ENCODE measurements at regions not wholly inside any gene's neighbourhood (a gene's known extent, or its start where the extent isn't known, plus 50 kb on each side); places are given as distances from the start of the nearest gene placed in this dataset.

GRCh38 chr9:110048403-110048975 is 159.5 kb downstream of the C9orf152 start:
- H3K4me1 Mint-ChIP-seq = peaks cover 39% of the 10 kb centered on the region in 2 donors
- H3K4me1 ChIP-seq (ENCODE audit: control insufficient read depth, insufficient read depth, low read length) = peaks cover 31% of the 10 kb centered on the region
- under 1% methylated on average over 37 of the region's 42 CpGs for WGBS (ENCODE audit: insufficient coverage)
- H3K9me3 ChIP-seq (ENCODE audit: control insufficient read depth, insufficient read depth, low read length) = no peaks in the 10 kb centered on the region
- peak; percentile 34 to 86 for DNase-seq
- no peak for TF ChIP-seq CTCF (IDR thresholded peaks at IDR 0.05)
- peak overlapping the region in 1 of 2 donors; percentile 41 for H3K27ac Mint-ChIP-seq
- H3K4me3 Mint-ChIP-seq = peak overlapping the region; percentile 89
- intact Hi-C loops (cut with micrococcal nuclease) = no loop called here
- ATAC-seq = peak; percentile 92 to 94 (median 93)
- no peaks in the 10 kb centered on the region for H3K36me3 Mint-ChIP-seq
- H3K9me3 Mint-ChIP-seq = no peaks in the 10 kb centered on the region
- H3K4me3 ChIP-seq (ENCODE audit: low read length) = peak overlapping the region; percentile 64
- H3K36me3 ChIP-seq (ENCODE audit: control insufficient read depth, insufficient read depth, low read length) = no peaks in the 10 kb centered on the region
- H3K27ac ChIP-seq (ENCODE audit: low read length) = no peak overlapping the region
- H3K27me3 Mint-ChIP-seq (ENCODE audit: low read depth in 2 of 2) = peaks cover 21 to 34% of the 10 kb centered on the region in 2 donors
- H3K27me3 ChIP-seq (ENCODE audit: control insufficient read depth, insufficient read depth, low read length) = no peaks in the 10 kb centered on the region

- H3K27me3 Mint-ChIP-seq (ENCODE audit: low read depth in 2 of 2) = peaks cover 21 to 34% of the 10 kb centered on the region in 2 donors
- no peaks in the 10 kb centered on the region for H3K9me3 ChIP-seq (ENCODE audit: control insufficient read depth, insufficient read depth, low read length)
- H3K27me3 ChIP-seq (ENCODE audit: control insufficient read depth, insufficient read depth, low read length) = no peaks in the 10 kb centered on the region
- peaks cover 31% of the 10 kb centered on the region for H3K4me1 ChIP-seq (ENCODE audit: control insufficient read depth, insufficient read depth, low read length)
- WGBS (ENCODE audit: insufficient coverage) = 1% methylated on average over 35 of the region's 35 CpGs
- no peak for TF ChIP-seq CTCF (IDR thresholded peaks at IDR 0.05)
- H3K27ac ChIP-seq (ENCODE audit: low read length) = no peak overlapping the region
- no peaks in the 10 kb centered on the region for H3K36me3 Mint-ChIP-seq
- intact Hi-C loops (cut with micrococcal nuclease) = no loop called here
- H3K27ac Mint-ChIP-seq = peak overlapping the region in 1 of 2 donors; percentile 41
- peak in 1 of 3 donors; percentile 3 for ATAC-seq
- no peaks in the 10 kb centered on the region for H3K36me3 ChIP-seq (ENCODE audit: control insufficient read depth, insufficient read depth, low read length)
- peak in 1 of 2 donors; percentile 22 for DNase-seq
- H3K4me3 Mint-ChIP-seq = peak overlapping the region; percentile 89
- peaks cover 39% of the 10 kb centered on the region in 2 donors for H3K4me1 Mint-ChIP-seq
- H3K4me3 ChIP-seq (ENCODE audit: low read length) = peak overlapping the region; percentile 41
- H3K9me3 Mint-ChIP-seq = no peaks in the 10 kb centered on the region
Measured at GRCh38 chr9:110048976-110049698, 158.8 kb downstream of the C9orf152 start.

- Mint-ChIP-seq H3K27me3 (ENCODE audit: low read depth in 2 of 2) (peaks cover 21 to 34% of the 10 kb centered on the region in 2 donors), H3K4me3 (peak overlapping the region; percentile 89), H3K4me1 (peaks cover 39% of the 10 kb centered on the region in 2 donors), H3K9me3 (no peaks in the 10 kb centered on the region), H3K27ac (peak overlapping the region in 1 of 2 donors; percentile 41), H3K36me3 (no peaks in the 10 kb centered on the region)
- Histone ChIP-seq H3K27me3 (ENCODE audit: control insufficient read depth, insufficient read depth, low read length) (no peaks in the 10 kb centered on the region), H3K36me3 (ENCODE audit: control insufficient read depth, insufficient read depth, low read length) (no peaks in the 10 kb centered on the region), H3K27ac (ENCODE audit: low read length) (no peak overlapping the region), H3K9me3 (ENCODE audit: control insufficient read depth, insufficient read depth, low read length) (no peaks in the 10 kb centered on the region), H3K4me3 (ENCODE audit: low read length) (peak overlapping the region; percentile 41), H3K4me1 (ENCODE audit: control insufficient read depth, insufficient read depth, low read length) (peaks cover 31% of the 10 kb centered on the region)
- no peak for TF ChIP-seq CTCF (IDR thresholded peaks at IDR 0.05)
- WGBS (ENCODE audit: insufficient coverage) = 16% methylated on average over 24 of the region's 26 CpGs
- ATAC-seq (no peak), DNase-seq (peak in 1 of 2 donors; percentile 39)
- intact Hi-C loops (cut with micrococcal nuclease) = no loop called here
Measured at GRCh38 chr9:110049699-110050450, 158.1 kb downstream of the C9orf152 start.
